HG03196 (cell line): ENCODE measurements at regions not wholly inside any gene's neighbourhood (a gene's known extent, or its start where the extent isn't known, plus 50 kb on each side); places are given as distances from the start of the nearest gene placed in this dataset.

ENCODE experiments used
- ATAC-seq: cut with Tn5 transposase; IDR thresholded peaks from one replicate; pipeline ENCODE4 v1.9.1; 2021; ENCODE audit not compliant: unreplicated experiment

- ATAC-seq, result no peak
Measured at GRCh38 chr4:127151941-127152340, 480.8 kb upstream of the INTU start.

GRCh38 chr4:127155116-127155515 is 477.6 kb upstream of the INTU start:
- ATAC-seq, result no peak

- no peak for ATAC-seq
Measured at GRCh38 chr4:127155555-127155954, 477.2 kb upstream of the INTU start.

GRCh38 chr4:127162741-127163140 is 470.0 kb upstream of the INTU start:
- no peak for ATAC-seq

- no peak for ATAC-seq
Measured at GRCh38 chr4:127165971-127166370, 466.8 kb upstream of the INTU start.

GRCh38 chr4:127174201-127174600 is 458.6 kb upstream of the INTU start:
- ATAC-seq, result no peak

GRCh38 chr4:127174616-127175015 is 458.1 kb upstream of the INTU start:
- ATAC-seq, result no peak

- ATAC-seq, result no peak
Measured at GRCh38 chr4:127179256-127180087, 453.3 kb upstream of the INTU start.

GRCh38 chr4:127181001-127181400 is 451.8 kb upstream of the INTU start:
- ATAC-seq, result no peak

- no peak for ATAC-seq
Measured at GRCh38 chr4:127182687-127183086, 450.1 kb upstream of the INTU start.

GRCh38 chr4:127188847-127189246 is 443.9 kb upstream of the INTU start:
- no peak for ATAC-seq

GRCh38 chr4:127194281-127194680 is 438.5 kb upstream of the INTU start:
- no peak for ATAC-seq

GRCh38 chr4:127196655-127197352 is 436.0 kb upstream of the INTU start:
- no peak for ATAC-seq

GRCh38 chr4:127203562-127204200 is 429.1 kb upstream of the INTU start:
- no peak for ATAC-seq

- no peak for ATAC-seq
Measured at GRCh38 chr4:127204322-127204721, 428.4 kb upstream of the INTU start.

- ATAC-seq, result no peak
Measured at GRCh38 chr4:127209580-127210095, 423.1 kb upstream of the INTU start.

- ATAC-seq, result no peak
Measured at GRCh38 chr4:127210893-127211649, 421.7 kb upstream of the INTU start.

- ATAC-seq, result no peak
Measured at GRCh38 chr4:127211650-127212560, 420.9 kb upstream of the INTU start.

- ATAC-seq, result no peak
Measured at GRCh38 chr4:127212701-127213100, 420.1 kb upstream of the INTU start.

GRCh38 chr4:127214016-127214415 is 418.7 kb upstream of the INTU start:
- ATAC-seq, result no peak
